CD14-positive monocyte (primary cell): ENCODE measurements at regions not wholly inside any gene's neighbourhood (a gene's known extent, or its start where the extent isn't known, plus 50 kb on each side); places are given as distances from the start of the nearest gene placed in this dataset.

Source experiments
- DNase-seq, 3 donors: peaks; one replicate each; pipeline ENCODE4 v3.0.0-alpha.2; 2011 to 2022
- H2AFZ ChIP-seq: 2 replicates; pipeline ENCODE4 v1.6.0; 2012; ENCODE audit warnings: mild to moderate bottlenecking, low read depth, low read length, inconsistent platforms; ENCODE audit not compliant: insufficient read depth, poor library complexity, severe bottlenecking
- H3K27ac ChIP-seq, 2 donors: 1 replicate in 1 of 2; 2 replicates in 1 of 2; pipeline ENCODE4 v1.5.1; 2012 to 2013; ENCODE audit warnings: low read length in 2 of 2, control low read depth in 1 of 2, inconsistent platforms in 1 of 2, low read depth in 1 of 2, mild to moderate bottlenecking in 1 of 2
- H3K27me3 ChIP-seq, 2 donors: one replicate each; pipeline versions ENCODE4 v1.6.0 to v1.6.1; 2011 to 2013; ENCODE audit warnings: low read length in 2 of 2; ENCODE audit not compliant: control insufficient read depth in 2 of 2, insufficient read depth in 2 of 2
- H3K36me3 ChIP-seq, 2 donors: replicated peaks in 1 of 2; 1 replicate in 1 of 2; 2 replicates in 1 of 2; pipeline versions ENCODE4 v1.5.1 to v1.6.1; 2012 to 2013; ENCODE audit warnings: low read length in 2 of 2, control low read depth in 1 of 2, inconsistent platforms in 1 of 2, mild to moderate bottlenecking in 1 of 2; ENCODE audit not compliant: insufficient read depth in 2 of 2, control insufficient read depth in 1 of 2
- H3K4me1 ChIP-seq, 2 donors: 1 replicate in 1 of 2; 2 replicates in 1 of 2; pipeline versions ENCODE4 v1.5.1 to v1.6.1; 2012 to 2013; ENCODE audit warnings: low read length in 2 of 2, control low read depth in 1 of 2, inconsistent platforms in 1 of 2, mild to moderate bottlenecking in 1 of 2, moderate library complexity in 1 of 2; ENCODE audit not compliant: insufficient read depth in 2 of 2, control insufficient read depth in 1 of 2
- H3K4me2 ChIP-seq: replicated peaks from 2 replicates; pipeline ENCODE3; 2012; ENCODE audit warnings: low read length, moderate library complexity, mild to moderate bottlenecking; ENCODE audit not compliant: poor library complexity, severe bottlenecking; ENCODE audit errors: extremely low read depth
- H3K4me3 ChIP-seq, 3 experiments: fragments of 200-600 bp in 1 of 3; sonication (generic) in 1 of 3; replicated peaks in 1 of 3; 1 replicate in 2 of 3; 2 replicates in 1 of 3; pipeline ENCODE4 v1.5.1; 2011 to 2013; ENCODE audit warnings: low read length in 3 of 3, mild to moderate bottlenecking in 3 of 3, control low read depth in 2 of 3, low read depth in 2 of 3, inconsistent platforms in 1 of 3, moderate library complexity in 1 of 3
- H3K79me2 ChIP-seq: 2 replicates; pipeline ENCODE4 v1.6.0; 2012; ENCODE audit warnings: mild to moderate bottlenecking, control low read depth, inconsistent platforms, low read length, moderate library complexity; ENCODE audit not compliant: insufficient read depth
- H3K9ac ChIP-seq: 2 replicates; pipeline ENCODE4 v1.6.0; 2017; ENCODE audit warnings: low read length, mild to moderate bottlenecking; ENCODE audit not compliant: insufficient read depth, poor library complexity, severe bottlenecking
- H3K9me3 ChIP-seq, 2 donors: replicated peaks in 1 of 2; 1 replicate in 1 of 2; 2 replicates in 1 of 2; pipeline versions ENCODE4 v1.5.1 to v1.6.1; 2012 to 2013; ENCODE audit warnings: low read length in 2 of 2, control low read depth in 1 of 2; ENCODE audit not compliant: control insufficient read depth in 1 of 2, insufficient read depth in 1 of 2
- H4K20me1 ChIP-seq: 2 replicates; pipeline ENCODE4 v1.6.0; 2012; ENCODE audit warnings: mild to moderate bottlenecking, low read length, control low read depth, moderate library complexity; ENCODE audit not compliant: insufficient read depth
- H3K27ac Mint-ChIP-seq, 7 donors: one replicate each; pipeline ENCODE4 v1.8.0; 2020; ENCODE audit warnings: mild to moderate bottlenecking in 7 of 7, mixed read lengths in 7 of 7, moderate library complexity in 6 of 7, inconsistent platforms in 2 of 7
- H3K27me3 Mint-ChIP-seq, 3 donors: one replicate each; pipeline ENCODE4 v1.8.0; 2021 to 2022; ENCODE audit warnings: low read depth in 3 of 3, mild to moderate bottlenecking in 3 of 3, mixed read lengths in 3 of 3, moderate library complexity in 3 of 3, inconsistent platforms in 1 of 3
- H3K36me3 Mint-ChIP-seq, 2 donors: one replicate each; pipeline ENCODE4 v1.8.0; 2020; ENCODE audit warnings: mixed read lengths in 2 of 2, inconsistent platforms in 1 of 2, mild to moderate bottlenecking in 1 of 2
- H3K4me1 Mint-ChIP-seq: one replicate; pipeline ENCODE4 v1.8.0; 2020; ENCODE audit warnings: mild to moderate bottlenecking, mixed read lengths
- H3K4me3 Mint-ChIP-seq, 2 donors: one replicate each; pipeline ENCODE4 v1.8.0; 2020; ENCODE audit warnings: mild to moderate bottlenecking in 2 of 2, mixed read lengths in 2 of 2, moderate library complexity in 1 of 2
- H3K9me3 Mint-ChIP-seq, 7 donors: one replicate each; pipeline ENCODE4 v1.8.0; 2020 to 2022; ENCODE audit warnings: mixed read lengths in 7 of 7, mild to moderate bottlenecking in 6 of 7, moderate library complexity in 6 of 7, inconsistent platforms in 2 of 7
- CTCF ChIP-seq: fragments of 200-600 bp; IDR thresholded peaks from one replicate; pipeline ENCODE4 v1.8.0; 2022; ENCODE audit warnings: antibody characterized with exemption, mild to moderate bottlenecking
- WGBS: methylation state at CpG from one replicate; pipeline ENCODE4 v1.1.5; 2013; ENCODE audit warnings: missing lambda C conversion rate; ENCODE audit not compliant: insufficient coverage; 5-methylcytosine and 5-hydroxymethylcytosine counted together
- intact Hi-C, 2 donors: fragments of 100-400 bp; cut with micrococcal nuclease; formaldehyde crosslinking; loops; one replicate each; pipeline versions ENCODE4 v1.15.0 to v1.15.1; 2023

GRCh38 chr3:87349833-87350232, 73.4 kb upstream of the POU1F1 start:
- intact Hi-C loops = loop anchor here (5.0 kb wide), 1 partner anchor 652 kb away; no protein-coding TSS in a partner anchor
- Histone ChIP-seq H3K36me3 (no peaks in the 10 kb centered on the region), H3K9me3 (no peaks in the 10 kb centered on the region), H3K4me2 (no peak overlapping the region), H2AFZ (no peak overlapping the region), H3K4me1 (no peaks in the 10 kb centered on the region), H3K27ac (no peak overlapping the region), H3K27me3 (no peaks in the 10 kb centered on the region), H4K20me1 (no peaks in the 10 kb centered on the region), H3K9ac (no peak overlapping the region), H3K4me3 (no peak overlapping the region), H3K79me2 (no peaks in the 10 kb centered on the region)
- Mint-ChIP-seq H3K4me3 (no peak overlapping the region), H3K9me3 (peaks cover 0 to 4% (median 0%) of the 10 kb centered on the region in 7 donors), H3K4me1 (peaks cover 2% of the 10 kb centered on the region), H3K27ac (no peak overlapping the region), H3K27me3 (peaks cover 0 to 1% (median 0%) of the 10 kb centered on the region in 3 donors), H3K36me3 (no peaks in the 10 kb centered on the region)
- DNase-seq = no peak
- WGBS = no CpG with 5 or more reads among the region's 2 CpGs
- TF ChIP-seq CTCF = no peak

DNA sequence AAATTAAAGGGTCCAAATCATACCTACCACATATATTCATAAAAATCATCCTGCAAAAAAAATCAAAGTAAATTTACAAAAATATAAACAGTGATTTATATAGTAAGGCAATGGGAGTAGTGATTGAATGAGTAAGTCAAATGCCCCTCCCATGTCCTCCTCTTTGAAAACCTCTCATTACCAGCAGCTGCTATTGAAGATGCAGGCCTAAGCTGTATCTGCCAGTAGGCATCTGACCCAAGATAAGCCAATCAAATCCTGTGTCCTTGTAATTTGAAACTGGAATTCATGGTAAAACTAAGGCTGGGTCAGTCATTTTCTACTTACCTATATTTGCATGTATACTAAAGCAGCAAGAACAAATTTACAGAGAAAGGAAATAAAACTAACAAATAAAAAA, 60.4 kb upstream of the POU1F1 start:
- Histone ChIP-seq H3K4me3 (no peak overlapping the region), H3K4me1 (no peaks in the 10 kb centered on the region), H3K36me3 (no peaks in the 10 kb centered on the region), H3K27me3 (no peaks in the 10 kb centered on the region), H3K9ac (no peak overlapping the region), H3K79me2 (no peaks in the 10 kb centered on the region), H3K27ac (no peak overlapping the region), H3K9me3 (no peaks in the 10 kb centered on the region), H3K4me2 (no peak overlapping the region), H4K20me1 (no peaks in the 10 kb centered on the region), H2AFZ (no peak overlapping the region)
- no peak for DNase-seq
- TF ChIP-seq CTCF = no peak
- Mint-ChIP-seq H3K9me3 (peaks cover 0 to 2% (median 1%) of the 10 kb centered on the region in 7 donors), H3K36me3 (no peaks in the 10 kb centered on the region), H3K27me3 (peaks cover 0 to 1% (median 0%) of the 10 kb centered on the region in 3 donors), H3K4me3 (no peak overlapping the region), H3K27ac (no peak overlapping the region), H3K4me1 (no peaks in the 10 kb centered on the region)
- intact Hi-C loops = no loop called here
